GM18861 (cell line): ENCODE measurements at regions not wholly inside any gene's neighbourhood (a gene's known extent, or its start where the extent isn't known, plus 50 kb on each side); places are given as distances from the start of the nearest gene placed in this dataset.
A peak's percentile ranks its signal among the peaks of the same experiment; 100 is the strongest.

Experiments
- ATAC-seq: cut with Tn5 transposase; IDR thresholded peaks from one replicate; pipeline ENCODE4 v1.9.1; 2021; ENCODE audit not compliant: unreplicated experiment

- ATAC-seq, result peak; percentile 91
These were observed 519.5 kb downstream of the BCOR start for GRCh38 chrX:39577985-39578869.

- no peak for ATAC-seq
These were observed 517.7 kb downstream of the BCOR start for GRCh38 chrX:39580043-39580442.

- no peak for ATAC-seq
These were observed 516.3 kb downstream of the BCOR start for GRCh38 chrX:39581411-39581810.

GRCh38 chrX:39582091-39582490, 515.7 kb downstream of the BCOR start:
- no peak for ATAC-seq

- no peak for ATAC-seq
These were observed 514.8 kb downstream of the BCOR start for GRCh38 chrX:39582976-39583375.

GRCh38 chrX:39585808-39586207, 511.9 kb downstream of the BCOR start:
- no peak for ATAC-seq

GRCh38 chrX:39586359-39586758, 511.4 kb downstream of the BCOR start:
- ATAC-seq, result no peak

GRCh38 chrX:39591099-39591498, 506.7 kb downstream of the BCOR start:
- ATAC-seq, result no peak

- no peak for ATAC-seq
These were observed 505.0 kb downstream of the BCOR start for GRCh38 chrX:39592776-39593175.

GRCh38 chrX:39595977-39596376, 501.8 kb downstream of the BCOR start:
- ATAC-seq, result no peak

- no peak for ATAC-seq
These were observed 501.3 kb downstream of the BCOR start for GRCh38 chrX:39596437-39596836.

- ATAC-seq, result no peak
These were observed 498.4 kb downstream of the BCOR start for GRCh38 chrX:39599339-39599738.

GRCh38 chrX:39600222-39600621, 497.5 kb downstream of the BCOR start:
- no peak for ATAC-seq

- no peak for ATAC-seq
These were observed 496.3 kb downstream of the BCOR start for GRCh38 chrX:39601231-39602177.

- ATAC-seq, result no peak
These were observed 495.6 kb downstream of the BCOR start for GRCh38 chrX:39602195-39602594.

- no peak for ATAC-seq
These were observed 494.5 kb downstream of the BCOR start for GRCh38 chrX:39603230-39603629.

GRCh38 chrX:39605183-39605582, 492.6 kb downstream of the BCOR start:
- ATAC-seq, result no peak

- ATAC-seq, result no peak
These were observed 491.9 kb downstream of the BCOR start for GRCh38 chrX:39605866-39606265.

GRCh38 chrX:39609941-39610340, 487.8 kb downstream of the BCOR start:
- no peak for ATAC-seq

GRCh38 chrX:39611468-39611867, 486.3 kb downstream of the BCOR start:
- no peak for ATAC-seq

GRCh38 chrX:39613482-39613995, 484.2 kb downstream of the BCOR start:
- no peak for ATAC-seq
